WTC11 (cell line): ENCODE measurements at regions not wholly inside any gene's neighbourhood (a gene's known extent, or its start where the extent isn't known, plus 50 kb on each side); places are given as distances from the start of the nearest gene placed in this dataset.

Experiments used
- ATAC-seq: fragments of 200-7000 bp; cut with Tn5 transposase; 2 replicates; pipeline ENCODE4 v1.10.0; 2021; ENCODE audit warnings: mild to moderate bottlenecking, moderate library complexity
- CTCF ChIA-PET: fragments of 300-600 bp; sonication (Branson Sonifier 250); formaldehyde crosslinking; loops from one replicate; lab custom pipeline; 2021; ENCODE audit warnings: antibody characterized with exemption; lab: Charles Lee
- POLR2A ChIA-PET: fragments of 350-600 bp; sonication (Branson Sonifier 250); formaldehyde crosslinking; loops from one replicate; lab custom pipeline; 2021; ENCODE audit warnings: antibody characterized with exemption; lab: Charles Lee
- DNase-seq: peaks from one replicate; pipeline ENCODE4 v3.0.0; 2021; ENCODE audit warnings: low spot score
- H3K27ac Mint-ChIP-seq: 2 replicates; pipeline ENCODE4 v1.8.0; 2021; ENCODE audit warnings: mixed read lengths
- H3K27me3 Mint-ChIP-seq: 2 replicates; pipeline ENCODE4 v1.8.0; 2021; ENCODE audit warnings: low read depth, mild to moderate bottlenecking, moderate library complexity, mixed read lengths
- H3K36me3 Mint-ChIP-seq: 2 replicates; pipeline ENCODE4 v1.8.0; 2021; ENCODE audit warnings: mixed read lengths
- H3K4me1 Mint-ChIP-seq: 2 replicates; pipeline ENCODE4 v1.8.0; 2022; ENCODE audit warnings: mixed read lengths
- H3K4me3 Mint-ChIP-seq: 2 replicates; pipeline ENCODE4 v1.8.0; 2021; ENCODE audit warnings: mild to moderate bottlenecking, moderate library complexity, mixed read lengths
- H3K9me3 Mint-ChIP-seq: 2 replicates; pipeline ENCODE4 v1.8.0; 2021; ENCODE audit warnings: mixed read lengths
- ELF4 ChIP-seq: sonication (generic); formaldehyde crosslinking; IDR thresholded peaks from 2 replicates; pipeline ENCODE4 v1.8.1; 2022; ENCODE audit warnings: low read depth, mild to moderate bottlenecking, moderate library complexity, missing genetic modification reagents
- JAZF1 ChIP-seq: fragments of 250-450 bp; sonication (Bioruptor Pico); IDR thresholded peaks from 2 replicates; pipeline ENCODE4 v1.9.0; 2021; ENCODE audit warnings: moderate library complexity, mild to moderate bottlenecking, inconsistent platforms
- MXD4 ChIP-seq: fragments of 250-450 bp; sonication (Bioruptor Pico); IDR thresholded peaks from 2 replicates; pipeline ENCODE4 v1.8.0; 2021; ENCODE audit warnings: mild to moderate bottlenecking, moderate library complexity, borderline replicate concordance
- NFE2L1 ChIP-seq: sonication (generic); formaldehyde crosslinking; IDR thresholded peaks from 2 replicates; pipeline ENCODE4 v1.8.1; 2023; ENCODE audit warnings: missing genetic modification reagents
- NR1H2 ChIP-seq: sonication (generic); formaldehyde crosslinking; IDR thresholded peaks from 2 replicates; pipeline ENCODE4 v1.9.0; 2021; ENCODE audit warnings: mild to moderate bottlenecking, moderate library complexity, missing genetic modification reagents
- SP1 ChIP-seq: sonication (generic); formaldehyde crosslinking; conservative IDR thresholded peaks from 2 replicates; pipeline ENCODE4 v1.8.1; 2022; ENCODE audit warnings: missing genetic modification reagents
- TCF7 ChIP-seq: sonication (generic); formaldehyde crosslinking; IDR thresholded peaks from 2 replicates; pipeline ENCODE4 v1.8.0; 2022; ENCODE audit warnings: mild to moderate bottlenecking, low read depth, missing genetic modification reagents, moderate library complexity
- ZNF219 ChIP-seq: sonication (generic); formaldehyde crosslinking; IDR thresholded peaks from 2 replicates; pipeline ENCODE4 v1.8.0; 2023; ENCODE audit warnings: missing genetic modification reagents, mild to moderate bottlenecking, borderline replicate concordance
- ZNF416 ChIP-seq: fragments of 250-450 bp; sonication (Bioruptor Pico); IDR thresholded peaks from 2 replicates; pipeline ENCODE4 v1.9.0; 2021; ENCODE audit warnings: mild to moderate bottlenecking, inconsistent platforms
- ZNF671 ChIP-seq: fragments of 250-450 bp; sonication (Bioruptor Pico); IDR thresholded peaks from 2 replicates; pipeline ENCODE4 v1.8.0; 2021; ENCODE audit warnings: mild to moderate bottlenecking
- TF ChIP-seq, protein P1 (sequence below): fragments of 250-450 bp; sonication (Bioruptor Pico); IDR thresholded peaks from 2 replicates; pipeline ENCODE4 v1.9.0; 2021; ENCODE audit warnings: mild to moderate bottlenecking
- TF ChIP-seq, protein P2 (sequence below): fragments of 250-450 bp; sonication (Bioruptor Pico); IDR thresholded peaks from 2 replicates; pipeline ENCODE4 v1.9.0; 2021; ENCODE audit warnings: moderate library complexity, mild to moderate bottlenecking, inconsistent platforms, borderline replicate concordance
- TF ChIP-seq, protein P3 (sequence below): sonication (generic); formaldehyde crosslinking; IDR thresholded peaks from 2 replicates; pipeline ENCODE4 v1.8.0; 2023; ENCODE audit warnings: missing genetic modification reagents, mild to moderate bottlenecking, borderline replicate concordance
- TF ChIP-seq, protein P4 (sequence below): fragments of 250-450 bp; sonication (Bioruptor Pico); IDR thresholded peaks from 2 replicates; pipeline ENCODE4 v2.1.2; 2022; ENCODE audit warnings: mild to moderate bottlenecking, moderate library complexity
- TF ChIP-seq, protein P5 (sequence below): sonication (generic); formaldehyde crosslinking; IDR thresholded peaks from 2 replicates; pipeline ENCODE4 v1.8.1; 2023; ENCODE audit warnings: mild to moderate bottlenecking, missing genetic modification reagents, moderate library complexity
- TF ChIP-seq, protein P6 (sequence below): sonication (generic); formaldehyde crosslinking; IDR thresholded peaks from 2 replicates; pipeline ENCODE4 v1.8.0; 2022; ENCODE audit warnings: missing genetic modification reagents
- TF ChIP-seq, protein P7 (sequence below): fragments of 250-450 bp; sonication (Bioruptor Pico); IDR thresholded peaks from 2 replicates; pipeline ENCODE4 v1.9.0; 2021; ENCODE audit warnings: mild to moderate bottlenecking, borderline replicate concordance
- TF ChIP-seq, protein P8 (sequence below): sonication (generic); formaldehyde crosslinking; IDR thresholded peaks from 2 replicates; pipeline ENCODE4 v1.8.0; 2022; ENCODE audit warnings: mild to moderate bottlenecking, missing genetic modification reagents

DNA sequence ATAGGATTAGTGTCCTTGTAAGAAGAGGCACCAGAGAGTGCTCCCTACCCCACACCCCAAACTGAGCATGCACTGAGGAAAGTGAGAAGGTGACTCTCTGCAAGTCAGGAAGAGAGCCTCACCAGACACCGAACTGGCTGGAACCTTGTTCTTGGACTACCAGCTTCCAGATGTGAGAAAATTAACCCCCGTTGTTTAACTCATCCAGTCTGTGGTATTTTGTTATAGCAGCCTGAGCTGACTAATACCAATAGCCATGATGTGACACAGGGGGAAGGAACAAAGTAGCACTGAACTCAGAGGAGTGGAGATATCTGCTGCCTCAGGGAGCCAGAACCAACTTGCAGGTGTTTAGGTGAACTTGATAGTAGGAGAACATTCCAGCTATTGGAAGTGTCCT, 415.2 kb upstream of the ZMIZ1 start (continued):
- TF ChIP-seq, protein P1, sequence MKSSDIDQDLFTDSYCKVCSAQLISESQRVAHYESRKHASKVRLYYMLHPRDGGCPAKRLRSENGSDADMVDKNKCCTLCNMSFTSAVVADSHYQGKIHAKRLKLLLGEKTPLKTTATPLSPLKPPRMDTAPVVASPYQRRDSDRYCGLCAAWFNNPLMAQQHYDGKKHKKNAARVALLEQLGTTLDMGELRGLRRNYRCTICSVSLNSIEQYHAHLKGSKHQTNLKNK (CRISPR knock-in tag), result no peak
- TF ChIP-seq, protein P2, sequence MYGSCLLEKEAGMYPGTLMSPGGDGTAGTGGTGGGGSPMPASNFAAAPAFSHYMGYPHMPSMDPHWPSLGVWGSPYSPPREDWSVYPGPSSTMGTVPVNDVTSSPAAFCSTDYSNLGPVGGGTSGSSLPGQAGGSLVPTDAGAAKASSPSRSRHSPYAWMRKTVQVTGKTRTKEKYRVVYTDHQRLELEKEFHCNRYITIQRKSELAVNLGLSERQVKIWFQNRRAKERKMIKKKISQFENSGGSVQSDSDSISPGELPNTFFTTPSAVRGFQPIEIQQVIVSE (CRISPR knock-in tag), result no peak
- TF ChIP-seq ZNF671 (CRISPR knock-in tag), result no peak
- TF ChIP-seq, protein P3, sequence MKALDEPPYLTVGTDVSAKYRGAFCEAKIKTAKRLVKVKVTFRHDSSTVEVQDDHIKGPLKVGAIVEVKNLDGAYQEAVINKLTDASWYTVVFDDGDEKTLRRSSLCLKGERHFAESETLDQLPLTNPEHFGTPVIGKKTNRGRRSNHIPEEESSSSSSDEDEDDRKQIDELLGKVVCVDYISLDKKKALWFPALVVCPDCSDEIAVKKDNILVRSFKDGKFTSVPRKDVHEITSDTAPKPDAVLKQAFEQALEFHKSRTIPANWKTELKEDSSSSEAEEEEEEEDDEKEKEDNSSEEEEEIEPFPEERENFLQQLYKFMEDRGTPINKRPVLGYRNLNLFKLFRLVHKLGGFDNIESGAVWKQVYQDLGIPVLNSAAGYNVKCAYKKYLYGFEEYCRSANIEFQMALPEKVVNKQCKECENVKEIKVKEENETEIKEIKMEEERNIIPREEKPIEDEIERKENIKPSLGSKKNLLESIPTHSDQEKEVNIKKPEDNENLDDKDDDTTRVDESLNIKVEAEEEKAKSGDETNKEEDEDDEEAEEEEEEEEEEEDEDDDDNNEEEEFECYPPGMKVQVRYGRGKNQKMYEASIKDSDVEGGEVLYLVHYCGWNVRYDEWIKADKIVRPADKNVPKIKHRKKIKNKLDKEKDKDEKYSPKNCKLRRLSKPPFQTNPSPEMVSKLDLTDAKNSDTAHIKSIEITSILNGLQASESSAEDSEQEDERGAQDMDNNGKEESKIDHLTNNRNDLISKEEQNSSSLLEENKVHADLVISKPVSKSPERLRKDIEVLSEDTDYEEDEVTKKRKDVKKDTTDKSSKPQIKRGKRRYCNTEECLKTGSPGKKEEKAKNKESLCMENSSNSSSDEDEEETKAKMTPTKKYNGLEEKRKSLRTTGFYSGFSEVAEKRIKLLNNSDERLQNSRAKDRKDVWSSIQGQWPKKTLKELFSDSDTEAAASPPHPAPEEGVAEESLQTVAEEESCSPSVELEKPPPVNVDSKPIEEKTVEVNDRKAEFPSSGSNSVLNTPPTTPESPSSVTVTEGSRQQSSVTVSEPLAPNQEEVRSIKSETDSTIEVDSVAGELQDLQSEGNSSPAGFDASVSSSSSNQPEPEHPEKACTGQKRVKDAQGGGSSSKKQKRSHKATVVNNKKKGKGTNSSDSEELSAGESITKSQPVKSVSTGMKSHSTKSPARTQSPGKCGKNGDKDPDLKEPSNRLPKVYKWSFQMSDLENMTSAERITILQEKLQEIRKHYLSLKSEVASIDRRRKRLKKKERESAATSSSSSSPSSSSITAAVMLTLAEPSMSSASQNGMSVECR, result no peak
- no peak for TF ChIP-seq MXD4 (CRISPR knock-in tag)
- TF ChIP-seq NR1H2 (CRISPR knock-in tag), result no peak
- TF ChIP-seq, protein P4, sequence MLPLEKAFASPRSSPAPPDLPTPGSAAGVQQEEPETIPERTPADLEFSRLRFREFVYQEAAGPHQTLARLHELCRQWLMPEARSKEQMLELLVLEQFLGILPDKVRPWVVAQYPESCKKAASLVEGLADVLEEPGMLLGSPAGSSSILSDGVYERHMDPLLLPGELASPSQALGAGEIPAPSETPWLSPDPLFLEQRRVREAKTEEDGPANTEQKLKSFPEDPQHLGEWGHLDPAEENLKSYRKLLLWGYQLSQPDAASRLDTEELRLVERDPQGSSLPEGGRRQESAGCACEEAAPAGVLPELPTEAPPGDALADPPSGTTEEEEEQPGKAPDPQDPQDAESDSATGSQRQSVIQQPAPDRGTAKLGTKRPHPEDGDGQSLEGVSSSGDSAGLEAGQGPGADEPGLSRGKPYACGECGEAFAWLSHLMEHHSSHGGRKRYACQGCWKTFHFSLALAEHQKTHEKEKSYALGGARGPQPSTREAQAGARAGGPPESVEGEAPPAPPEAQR, result no peak
- TF ChIP-seq NFE2L1 (CRISPR knock-in tag), result no peak
- TF ChIP-seq ELF4 (CRISPR knock-in tag), result no peak
- TF ChIP-seq, protein P5, sequence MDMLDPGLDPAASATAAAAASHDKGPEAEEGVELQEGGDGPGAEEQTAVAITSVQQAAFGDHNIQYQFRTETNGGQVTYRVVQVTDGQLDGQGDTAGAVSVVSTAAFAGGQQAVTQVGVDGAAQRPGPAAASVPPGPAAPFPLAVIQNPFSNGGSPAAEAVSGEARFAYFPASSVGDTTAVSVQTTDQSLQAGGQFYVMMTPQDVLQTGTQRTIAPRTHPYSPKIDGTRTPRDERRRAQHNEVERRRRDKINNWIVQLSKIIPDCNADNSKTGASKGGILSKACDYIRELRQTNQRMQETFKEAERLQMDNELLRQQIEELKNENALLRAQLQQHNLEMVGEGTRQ (CRISPR knock-in tag), result no peak
- TF ChIP-seq TCF7 (CRISPR knock-in tag), result no peak
- TF ChIP-seq SP1 (CRISPR knock-in tag), result no peak
- TF ChIP-seq JAZF1 (CRISPR knock-in tag), result no peak
- TF ChIP-seq, protein P6, sequence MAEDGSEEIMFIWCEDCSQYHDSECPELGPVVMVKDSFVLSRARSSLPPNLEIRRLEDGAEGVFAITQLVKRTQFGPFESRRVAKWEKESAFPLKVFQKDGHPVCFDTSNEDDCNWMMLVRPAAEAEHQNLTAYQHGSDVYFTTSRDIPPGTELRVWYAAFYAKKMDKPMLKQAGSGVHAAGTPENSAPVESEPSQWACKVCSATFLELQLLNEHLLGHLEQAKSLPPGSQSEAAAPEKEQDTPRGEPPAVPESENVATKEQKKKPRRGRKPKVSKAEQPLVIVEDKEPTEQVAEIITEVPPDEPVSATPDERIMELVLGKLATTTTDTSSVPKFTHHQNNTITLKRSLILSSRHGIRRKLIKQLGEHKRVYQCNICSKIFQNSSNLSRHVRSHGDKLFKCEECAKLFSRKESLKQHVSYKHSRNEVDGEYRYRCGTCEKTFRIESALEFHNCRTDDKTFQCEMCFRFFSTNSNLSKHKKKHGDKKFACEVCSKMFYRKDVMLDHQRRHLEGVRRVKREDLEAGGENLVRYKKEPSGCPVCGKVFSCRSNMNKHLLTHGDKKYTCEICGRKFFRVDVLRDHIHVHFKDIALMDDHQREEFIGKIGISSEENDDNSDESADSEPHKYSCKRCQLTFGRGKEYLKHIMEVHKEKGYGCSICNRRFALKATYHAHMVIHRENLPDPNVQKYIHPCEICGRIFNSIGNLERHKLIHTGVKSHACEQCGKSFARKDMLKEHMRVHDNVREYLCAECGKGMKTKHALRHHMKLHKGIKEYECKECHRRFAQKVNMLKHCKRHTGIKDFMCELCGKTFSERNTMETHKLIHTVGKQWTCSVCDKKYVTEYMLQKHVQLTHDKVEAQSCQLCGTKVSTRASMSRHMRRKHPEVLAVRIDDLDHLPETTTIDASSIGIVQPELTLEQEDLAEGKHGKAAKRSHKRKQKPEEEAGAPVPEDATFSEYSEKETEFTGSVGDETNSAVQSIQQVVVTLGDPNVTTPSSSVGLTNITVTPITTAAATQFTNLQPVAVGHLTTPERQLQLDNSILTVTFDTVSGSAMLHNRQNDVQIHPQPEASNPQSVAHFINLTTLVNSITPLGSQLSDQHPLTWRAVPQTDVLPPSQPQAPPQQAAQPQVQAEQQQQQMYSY (CRISPR knock-in tag), result no peak

DNA sequence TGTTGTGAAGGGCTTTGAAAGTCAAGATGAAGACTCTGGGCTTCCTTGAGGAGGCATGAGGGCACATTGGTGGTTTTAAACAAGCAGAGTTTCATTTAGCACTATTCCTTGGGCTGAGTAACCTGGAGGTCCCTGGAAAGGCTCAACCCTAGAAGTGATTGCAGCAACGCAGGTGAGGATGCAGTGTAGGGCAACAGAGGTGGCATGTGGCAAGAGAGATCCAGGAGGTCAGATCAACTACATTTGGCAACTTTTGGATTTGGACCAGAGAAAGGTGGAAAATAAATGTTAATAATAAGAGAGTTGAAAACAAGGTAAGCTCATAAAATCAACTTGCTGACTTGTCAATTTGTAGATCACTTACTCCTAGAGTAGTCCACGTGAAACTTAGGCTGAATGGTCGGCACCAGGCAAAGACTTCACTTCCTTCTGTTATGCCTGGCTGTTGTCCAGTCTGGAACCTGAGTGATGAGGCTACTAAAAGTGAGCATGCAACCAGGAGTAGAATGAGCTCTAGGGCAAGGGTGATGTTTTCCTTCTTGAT, 414.6 kb upstream of the ZMIZ1 start:
- CTCF ChIA-PET, result no interaction called here
- no peak for DNase-seq
- TF ChIP-seq, protein P1 (CRISPR knock-in tag), result no peak
- TF ChIP-seq ZNF671 (CRISPR knock-in tag) (no peak), ZNF416 (CRISPR knock-in tag) (no peak), ZNF219 (no peak)
- TF ChIP-seq, protein P7, sequence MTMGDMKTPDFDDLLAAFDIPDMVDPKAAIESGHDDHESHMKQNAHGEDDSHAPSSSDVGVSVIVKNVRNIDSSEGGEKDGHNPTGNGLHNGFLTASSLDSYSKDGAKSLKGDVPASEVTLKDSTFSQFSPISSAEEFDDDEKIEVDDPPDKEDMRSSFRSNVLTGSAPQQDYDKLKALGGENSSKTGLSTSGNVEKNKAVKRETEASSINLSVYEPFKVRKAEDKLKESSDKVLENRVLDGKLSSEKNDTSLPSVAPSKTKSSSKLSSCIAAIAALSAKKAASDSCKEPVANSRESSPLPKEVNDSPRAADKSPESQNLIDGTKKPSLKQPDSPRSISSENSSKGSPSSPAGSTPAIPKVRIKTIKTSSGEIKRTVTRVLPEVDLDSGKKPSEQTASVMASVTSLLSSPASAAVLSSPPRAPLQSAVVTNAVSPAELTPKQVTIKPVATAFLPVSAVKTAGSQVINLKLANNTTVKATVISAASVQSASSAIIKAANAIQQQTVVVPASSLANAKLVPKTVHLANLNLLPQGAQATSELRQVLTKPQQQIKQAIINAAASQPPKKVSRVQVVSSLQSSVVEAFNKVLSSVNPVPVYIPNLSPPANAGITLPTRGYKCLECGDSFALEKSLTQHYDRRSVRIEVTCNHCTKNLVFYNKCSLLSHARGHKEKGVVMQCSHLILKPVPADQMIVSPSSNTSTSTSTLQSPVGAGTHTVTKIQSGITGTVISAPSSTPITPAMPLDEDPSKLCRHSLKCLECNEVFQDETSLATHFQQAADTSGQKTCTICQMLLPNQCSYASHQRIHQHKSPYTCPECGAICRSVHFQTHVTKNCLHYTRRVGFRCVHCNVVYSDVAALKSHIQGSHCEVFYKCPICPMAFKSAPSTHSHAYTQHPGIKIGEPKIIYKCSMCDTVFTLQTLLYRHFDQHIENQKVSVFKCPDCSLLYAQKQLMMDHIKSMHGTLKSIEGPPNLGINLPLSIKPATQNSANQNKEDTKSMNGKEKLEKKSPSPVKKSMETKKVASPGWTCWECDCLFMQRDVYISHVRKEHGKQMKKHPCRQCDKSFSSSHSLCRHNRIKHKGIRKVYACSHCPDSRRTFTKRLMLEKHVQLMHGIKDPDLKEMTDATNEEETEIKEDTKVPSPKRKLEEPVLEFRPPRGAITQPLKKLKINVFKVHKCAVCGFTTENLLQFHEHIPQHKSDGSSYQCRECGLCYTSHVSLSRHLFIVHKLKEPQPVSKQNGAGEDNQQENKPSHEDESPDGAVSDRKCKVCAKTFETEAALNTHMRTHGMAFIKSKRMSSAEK, result no peak
- TF ChIP-seq, protein P8, sequence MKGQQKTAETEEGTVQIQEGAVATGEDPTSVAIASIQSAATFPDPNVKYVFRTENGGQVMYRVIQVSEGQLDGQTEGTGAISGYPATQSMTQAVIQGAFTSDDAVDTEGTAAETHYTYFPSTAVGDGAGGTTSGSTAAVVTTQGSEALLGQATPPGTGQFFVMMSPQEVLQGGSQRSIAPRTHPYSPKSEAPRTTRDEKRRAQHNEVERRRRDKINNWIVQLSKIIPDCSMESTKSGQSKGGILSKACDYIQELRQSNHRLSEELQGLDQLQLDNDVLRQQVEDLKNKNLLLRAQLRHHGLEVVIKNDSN (CRISPR knock-in tag), result no peak

More for the DNA sequence above, 414.6 kb upstream of the ZMIZ1 start:
- no peaks in the 10 kb centered on the region; the same call in 1 of the 2 replicates for H3K27me3 Mint-ChIP-seq
- POLR2A ChIA-PET, result no interaction called here
- peaks cover 5% of the 10 kb centered on the region; the same call in 1 of the 2 replicates for H3K9me3 Mint-ChIP-seq
- H3K27ac Mint-ChIP-seq, result no peak overlapping the region
- H3K4me1 Mint-ChIP-seq, result no peaks in the 10 kb centered on the region
- no peak overlapping the region for H3K4me3 Mint-ChIP-seq
- ATAC-seq, result no peak
- no peaks in the 10 kb centered on the region for H3K36me3 Mint-ChIP-seq
